Tibial nerve (tissue), 4 donors: ENCODE measurements at regions not wholly inside any gene's neighbourhood (a gene's known extent, or its start where the extent isn't known, plus 50 kb on each side); places are given as distances from the start of the nearest gene placed in this dataset.

ENCODE experiments used
- DNase-seq, 2 donors: peaks; one replicate each; pipeline ENCODE4 v3.0.0-alpha.2; 2019; ENCODE audit warnings: low spot score in 2 of 2
- H3K27ac ChIP-seq, 4 donors: fragments of 200-600 bp; sonication (generic) in 3 of 4; one replicate each; pipeline ENCODE4 v1.5.1; 2017 to 2019; ENCODE audit warnings: mild to moderate bottlenecking in 1 of 4
- H3K27me3 ChIP-seq, 2 donors: fragments of 200-600 bp; sonication (generic) in 1 of 2; one replicate each; pipeline versions ENCODE4 v1.5.1 to v1.6.0; 2017 to 2019
- H3K36me3 ChIP-seq, 3 donors: fragments of 200-600 bp; sonication (generic); one replicate each; pipeline ENCODE4 v1.5.1; 2018 to 2019
- H3K4me1 ChIP-seq, 4 donors: fragments of 200-600 bp; sonication (generic) in 3 of 4; one replicate each; pipeline ENCODE4 v1.5.1; 2017 to 2019
- H3K4me3 ChIP-seq, 4 donors: fragments of 200-600 bp; sonication (generic) in 3 of 4; one replicate each; pipeline ENCODE4 v1.5.1; 2017 to 2019; ENCODE audit warnings: mild to moderate bottlenecking in 1 of 4, moderate library complexity in 1 of 4
- H3K9me3 ChIP-seq, 4 donors: fragments of 200-600 bp; sonication (generic) in 3 of 4; one replicate each; pipeline ENCODE4 v1.5.1; 2017 to 2019
- EP300 ChIP-seq, 2 donors: sonication (generic); formaldehyde crosslinking; IDR thresholded peaks; one replicate each; pipeline ENCODE4 v1.6.1; 2017; ENCODE audit warnings: antibody characterized with exemption in 2 of 2, mild to moderate bottlenecking in 1 of 2
- POLR2A ChIP-seq, 2 donors: fragments of 450-650 bp; IDR thresholded peaks; one replicate each; pipeline ENCODE4 v1.6.1; 2017; ENCODE audit warnings: antibody characterized with exemption in 2 of 2, mild to moderate bottlenecking in 2 of 2, moderate library complexity in 2 of 2
- WGBS, 2 donors: methylation state at CpG; one replicate each; pipeline ENCODE4 v1.1.5; 2018; 5-methylcytosine and 5-hydroxymethylcytosine counted together
- TF ChIP-seq, protein P1 (sequence below), 5 experiments: fragments of 200-600 bp in 3 of 5; fragments of 450-650 bp in 2 of 5; sonication (generic) in 3 of 5; IDR thresholded peaks; one replicate each; pipeline ENCODE4 v1.5.1; 2016 to 2019; ENCODE audit warnings: antibody characterized with exemption in 5 of 5, mild to moderate bottlenecking in 3 of 5, moderate library complexity in 2 of 5

- Histone ChIP-seq H3K27me3 (no peaks in the 10 kb centered on the region), H3K36me3 (no peaks in the 10 kb centered on the region), H3K4me1 (no peaks in the 10 kb centered on the region), H3K9me3 (no peaks in the 10 kb centered on the region), H3K4me3 (no peak overlapping the region), H3K27ac (peak overlapping the region in 2 of 4 donors; percentile 26 to 62)
- no peak for TF ChIP-seq EP300 (IDR thresholded peaks at IDR 0.05)
- TF ChIP-seq, protein P1, sequence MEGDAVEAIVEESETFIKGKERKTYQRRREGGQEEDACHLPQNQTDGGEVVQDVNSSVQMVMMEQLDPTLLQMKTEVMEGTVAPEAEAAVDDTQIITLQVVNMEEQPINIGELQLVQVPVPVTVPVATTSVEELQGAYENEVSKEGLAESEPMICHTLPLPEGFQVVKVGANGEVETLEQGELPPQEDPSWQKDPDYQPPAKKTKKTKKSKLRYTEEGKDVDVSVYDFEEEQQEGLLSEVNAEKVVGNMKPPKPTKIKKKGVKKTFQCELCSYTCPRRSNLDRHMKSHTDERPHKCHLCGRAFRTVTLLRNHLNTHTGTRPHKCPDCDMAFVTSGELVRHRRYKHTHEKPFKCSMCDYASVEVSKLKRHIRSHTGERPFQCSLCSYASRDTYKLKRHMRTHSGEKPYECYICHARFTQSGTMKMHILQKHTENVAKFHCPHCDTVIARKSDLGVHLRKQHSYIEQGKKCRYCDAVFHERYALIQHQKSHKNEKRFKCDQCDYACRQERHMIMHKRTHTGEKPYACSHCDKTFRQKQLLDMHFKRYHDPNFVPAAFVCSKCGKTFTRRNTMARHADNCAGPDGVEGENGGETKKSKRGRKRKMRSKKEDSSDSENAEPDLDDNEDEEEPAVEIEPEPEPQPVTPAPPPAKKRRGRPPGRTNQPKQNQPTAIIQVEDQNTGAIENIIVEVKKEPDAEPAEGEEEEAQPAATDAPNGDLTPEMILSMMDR (IDR thresholded peaks at IDR 0.05), result no peak
- no peak for TF ChIP-seq POLR2A (IDR thresholded peaks at IDR 0.05)
- WGBS, 2 donors, result 55 to 67% methylated on average over 3 of the region's 3 CpGs
- DNase-seq, result no peak
Observed at GRCh38 chr4:64518600-64518999, 109.3 kb upstream of the TECRL start.

GRCh38 chr4:64516176-64516575 is 106.9 kb upstream of the TECRL start:
- no peaks in the 10 kb centered on the region for H3K4me1 ChIP-seq
- peaks cover 0 to 2% (median 0%) of the 10 kb centered on the region in 4 donors for H3K9me3 ChIP-seq
- H3K4me3 ChIP-seq, result no peak overlapping the region
- TF ChIP-seq, protein P1 (IDR thresholded peaks at IDR 0.05), result no peak
- TF ChIP-seq EP300 (IDR thresholded peaks at IDR 0.05) (no peak), POLR2A (IDR thresholded peaks at IDR 0.05) (no peak)
- 52 to 56% methylated on average over 1 of the region's 1 CpG for WGBS, 2 donors
- DNase-seq, result no peak
- no peak overlapping the region for H3K27ac ChIP-seq
- no peaks in the 10 kb centered on the region for H3K36me3 ChIP-seq
- no peaks in the 10 kb centered on the region for H3K27me3 ChIP-seq

GRCh38 chr4:64508089-64508488 is 98.8 kb upstream of the TECRL start:
- no peak overlapping the region for H3K27ac ChIP-seq
- no peak overlapping the region for H3K4me3 ChIP-seq
- H3K27me3 ChIP-seq, result no peaks in the 10 kb centered on the region
- TF ChIP-seq, protein P1 (IDR thresholded peaks at IDR 0.05), result no peak
- TF ChIP-seq EP300 (IDR thresholded peaks at IDR 0.05) (no peak), POLR2A (IDR thresholded peaks at IDR 0.05) (no peak)
- H3K36me3 ChIP-seq, result no peaks in the 10 kb centered on the region
- H3K9me3 ChIP-seq, result peaks cover 0 to 12% (median 0%) of the 10 kb centered on the region in 4 donors
- H3K4me1 ChIP-seq, result no peaks in the 10 kb centered on the region
- no peak for DNase-seq

- no peaks in the 10 kb centered on the region for H3K9me3 ChIP-seq
- TF ChIP-seq POLR2A (IDR thresholded peaks at IDR 0.05) (no peak), EP300 (IDR thresholded peaks at IDR 0.05) (no peak)
- TF ChIP-seq, protein P1 (IDR thresholded peaks at IDR 0.05), result no peak
- WGBS, 2 donors, result 81 to 90% methylated on average over 3 of the region's 3 CpGs
- H3K36me3 ChIP-seq, result no peaks in the 10 kb centered on the region
- H3K27me3 ChIP-seq, result no peaks in the 10 kb centered on the region
- H3K4me1 ChIP-seq, result no peaks in the 10 kb centered on the region
- no peak for DNase-seq
- H3K27ac ChIP-seq, result no peak overlapping the region
- no peak overlapping the region for H3K4me3 ChIP-seq
Observed at GRCh38 chr4:64503945-64504675, 94.9 kb upstream of the TECRL start.

- H3K27me3 ChIP-seq, result no peaks in the 10 kb centered on the region
- no peaks in the 10 kb centered on the region for H3K4me1 ChIP-seq
- 93 to 98% methylated on average over 2 of the region's 2 CpGs for WGBS, 2 donors
Observed at GRCh38 chr4:64503416-64503815, 94.2 kb upstream of the TECRL start.

More at GRCh38 chr4:64503416-64503815, 94.2 kb upstream of the TECRL start:
- Histone ChIP-seq H3K9me3 (no peaks in the 10 kb centered on the region), H3K4me3 (no peak overlapping the region), H3K36me3 (no peaks in the 10 kb centered on the region), H3K27ac (no peak overlapping the region)
- TF ChIP-seq, protein P1 (IDR thresholded peaks at IDR 0.05), result no peak
- TF ChIP-seq POLR2A (IDR thresholded peaks at IDR 0.05) (no peak), EP300 (IDR thresholded peaks at IDR 0.05) (no peak)
- DNase-seq, result no peak
